ENCODE measurements at regions not wholly inside any gene's neighbourhood (a gene's known extent, or its start where the extent isn't known, plus 50 kb on each side); places are given as distances from the start of the nearest gene placed in this dataset.
"Not testable (repeated sequence)": the region's sequence is repeated elsewhere in the genome, so short reads cannot be mapped to it uniquely, and the experiment has no call there.

- not testable (repeated sequence) for DNase-seq
Observed at GRCh38 chr2:82737965-82738364, 1721.1 kb downstream of the SUCLG1 start.

GRCh38 chr2:82735336-82735735 lies 1723.7 kb downstream of the SUCLG1 start:
- no peak for DNase-seq

- no peak for DNase-seq
Observed at GRCh38 chr2:82731824-82732223, 1727.3 kb downstream of the SUCLG1 start.

GRCh38 chr2:82730811-82731210 lies 1728.3 kb downstream of the SUCLG1 start:
- no peak for DNase-seq

GRCh38 chr2:82728090-82728489 lies 1731.0 kb downstream of the SUCLG1 start:
- no peak for DNase-seq

GRCh38 chr2:82708681-82709080 lies 1750.4 kb downstream of the SUCLG1 start:
- no peak for DNase-seq

GRCh38 chr2:82697231-82697630 lies 1761.8 kb downstream of the SUCLG1 start:
- no peak for DNase-seq

GRCh38 chr2:82694431-82694830 lies 1764.6 kb downstream of the SUCLG1 start:
- DNase-seq: no peak

- DNase-seq: no peak
Observed at GRCh38 chr2:82690757-82691411, 1768.2 kb downstream of the SUCLG1 start.

GRCh38 chr2:82675186-82675585 lies 1783.9 kb downstream of the SUCLG1 start:
- DNase-seq: no peak

- DNase-seq: no peak
Observed at GRCh38 chr2:82674652-82675051, 1784.4 kb downstream of the SUCLG1 start.

GRCh38 chr2:82667491-82667890 lies 1791.6 kb downstream of the SUCLG1 start:
- DNase-seq: no peak

- DNase-seq: no peak
Observed at GRCh38 chr2:82665691-82666090, 1793.4 kb downstream of the SUCLG1 start.

- no peak for DNase-seq
Observed at GRCh38 chr2:82657106-82657505, 1802.0 kb downstream of the SUCLG1 start.

- DNase-seq: no peak
Observed at GRCh38 chr2:82656420-82656819, 1802.7 kb downstream of the SUCLG1 start.

- DNase-seq: no peak
Observed at GRCh38 chr2:82652117-82652516, 1807.0 kb downstream of the SUCLG1 start.

GRCh38 chr2:82650038-82650437 lies 1809.0 kb downstream of the SUCLG1 start:
- no peak for DNase-seq

- no peak for DNase-seq
Observed at GRCh38 chr2:82641598-82642180, 1817.4 kb downstream of the SUCLG1 start.

GRCh38 chr2:82636402-82637020 lies 1822.6 kb downstream of the SUCLG1 start:
- no peak for DNase-seq

GRCh38 chr2:82599021-82599420 lies 1860.1 kb downstream of the SUCLG1 start:
- DNase-seq: no peak

GRCh38 chr2:82596581-82596980 lies 1862.5 kb downstream of the SUCLG1 start:
- DNase-seq: no peak

- no peak for DNase-seq
Observed at GRCh38 chr2:82591718-82592117, 1867.4 kb downstream of the SUCLG1 start.

- no peak for DNase-seq
Observed at GRCh38 chr2:82576656-82577055, 1882.4 kb downstream of the SUCLG1 start.

GRCh38 chr2:82539280-82539621 lies 1919.8 kb downstream of the SUCLG1 start:
- DNase-seq: no peak

Data from NCI-H187 (cell line).